Naive thymus-derived CD4-positive, alpha-beta T cell (primary cell): ENCODE measurements at regions not wholly inside any gene's neighbourhood (a gene's known extent, or its start where the extent isn't known, plus 50 kb on each side); places are given as distances from the start of the nearest gene placed in this dataset.

Experiments
- ATAC-seq: fragments of 150-1000 bp; cut with Tn5 transposase; 2 replicates; pipeline ENCODE4 v1.10.0; 2021; ENCODE audit warnings: mild to moderate bottlenecking, moderate library complexity
- CTCF ChIA-PET: fragments of 350-600 bp; sonication (Branson Sonifier 250); formaldehyde crosslinking; loops from one replicate; lab custom pipeline; 2021; ENCODE audit warnings: antibody characterized with exemption; lab: Charles Lee
- POLR2A ChIA-PET: fragments of 350-600 bp; sonication (Branson Sonifier 250); formaldehyde crosslinking; loops from one replicate; lab custom pipeline; 2021; ENCODE audit warnings: antibody characterized with exemption, inconsistent platforms; lab: Charles Lee
- DNase-seq, 9 donors: peaks; one replicate each; pipeline versions ENCODE4 v3.0.0 to v3.0.0-alpha.2; 2020 to 2022; ENCODE audit warnings: mixed read lengths in 1 of 9
- H3K27ac ChIP-seq: one replicate; pipeline ENCODE4 v1.7.0; 2013; ENCODE audit warnings: mild to moderate bottlenecking, low read depth, low read length, moderate library complexity
- H3K27me3 ChIP-seq, 2 donors: one replicate each; pipeline ENCODE4 v1.7.0; 2013; ENCODE audit warnings: low read length in 2 of 2, mild to moderate bottlenecking in 2 of 2, moderate library complexity in 2 of 2; ENCODE audit not compliant: control insufficient read depth in 2 of 2, insufficient read depth in 2 of 2
- H3K36me3 ChIP-seq, 3 experiments: 1 replicate in 2 of 3; 2 replicates in 1 of 3; pipeline ENCODE4 v1.7.0; 2013; ENCODE audit warnings: low read length in 3 of 3, mild to moderate bottlenecking in 3 of 3, moderate library complexity in 1 of 3; ENCODE audit not compliant: insufficient read depth in 3 of 3, control insufficient read depth in 2 of 3
- H3K4me1 ChIP-seq, 2 donors: one replicate each; pipeline ENCODE4 v1.7.0; 2013; ENCODE audit warnings: low read length in 2 of 2, mild to moderate bottlenecking in 2 of 2, moderate library complexity in 1 of 2; ENCODE audit not compliant: control insufficient read depth in 2 of 2, insufficient read depth in 2 of 2
- H3K4me3 ChIP-seq: 2 replicates; pipeline ENCODE4 v1.7.0; 2013; ENCODE audit warnings: mild to moderate bottlenecking, low read length
- H3K9me3 ChIP-seq, 3 experiments: 1 replicate in 2 of 3; 2 replicates in 1 of 3; pipeline ENCODE4 v1.7.0; 2013; ENCODE audit warnings: low read length in 3 of 3; ENCODE audit not compliant: control insufficient read depth in 2 of 3
- H3K27ac Mint-ChIP-seq, 9 donors: one replicate each; pipeline ENCODE4 v1.8.0; 2020 to 2022; ENCODE audit warnings: mixed read lengths in 9 of 9, mild to moderate bottlenecking in 8 of 9, moderate library complexity in 5 of 9, inconsistent platforms in 2 of 9
- H3K27me3 Mint-ChIP-seq, 5 donors: one replicate each; pipeline ENCODE4 v1.8.0; 2021 to 2022; ENCODE audit warnings: mixed read lengths in 5 of 5, mild to moderate bottlenecking in 1 of 5
- H3K36me3 Mint-ChIP-seq, 5 donors: one replicate each; pipeline ENCODE4 v1.8.0; 2020 to 2022; ENCODE audit warnings: mixed read lengths in 5 of 5, mild to moderate bottlenecking in 3 of 5, inconsistent platforms in 1 of 5
- H3K4me1 Mint-ChIP-seq, 7 donors: one replicate each; pipeline ENCODE4 v1.8.0; 2020 to 2022; ENCODE audit warnings: mixed read lengths in 7 of 7, mild to moderate bottlenecking in 3 of 7, inconsistent platforms in 1 of 7
- H3K4me3 Mint-ChIP-seq, 10 donors: one replicate each; pipeline ENCODE4 v1.8.0; 2020 to 2022; ENCODE audit warnings: mild to moderate bottlenecking in 10 of 10, mixed read lengths in 10 of 10, moderate library complexity in 6 of 10, inconsistent platforms in 2 of 10
- H3K9me3 Mint-ChIP-seq, 11 donors: one replicate each; pipeline ENCODE4 v1.8.0; 2020 to 2022; ENCODE audit warnings: mixed read lengths in 11 of 11, mild to moderate bottlenecking in 4 of 11, inconsistent platforms in 1 of 11, moderate library complexity in 1 of 11
- intact Hi-C, 2 donors: fragments of 100-400 bp; cut with micrococcal nuclease; formaldehyde crosslinking; loops; one replicate each; pipeline ENCODE4 v1.15.1; 2023

GRCh38 chr4:117664706-117665444, 369.4 kb upstream of the NDST3 start:
- ChIA-PET CTCF (no interaction called here), POLR2A (no interaction called here)
- intact Hi-C loops = no loop called here
- Mint-ChIP-seq H3K9me3 (peaks cover 0 to 5% (median 0%) of the 10 kb centered on the region in 11 donors), H3K27ac (no peak overlapping the region), H3K36me3 (no peaks in the 10 kb centered on the region), H3K27me3 (no peaks in the 10 kb centered on the region), H3K4me1 (no peaks in the 10 kb centered on the region), H3K4me3 (no peak overlapping the region)
- Histone ChIP-seq H3K4me3 (no peak overlapping the region), H3K27ac (no peak overlapping the region), H3K4me1 (no peaks in the 10 kb centered on the region), H3K27me3 (no peaks in the 10 kb centered on the region), H3K36me3 (no peaks in the 10 kb centered on the region), H3K9me3 (no peaks in the 10 kb centered on the region)
- ATAC-seq (no peak), DNase-seq (no peak)

- Histone ChIP-seq H3K27me3 (no peaks in the 10 kb centered on the region), H3K36me3 (peaks cover 0 to 3% (median 0%) of the 10 kb centered on the region in 3 experiments), H3K27ac (no peak overlapping the region), H3K4me1 (no peaks in the 10 kb centered on the region), H3K4me3 (no peak overlapping the region), H3K9me3 (no peaks in the 10 kb centered on the region)
- Mint-ChIP-seq H3K4me3 (no peak overlapping the region), H3K36me3 (no peaks in the 10 kb centered on the region), H3K27ac (no peak overlapping the region), H3K4me1 (no peaks in the 10 kb centered on the region), H3K27me3 (no peaks in the 10 kb centered on the region), H3K9me3 (peaks cover 0 to 23% (median 7%) of the 10 kb centered on the region in 11 donors)
- intact Hi-C loops = no loop called here
- ChIA-PET POLR2A (no interaction called here), CTCF (no interaction called here)
- no peak for DNase-seq
- ATAC-seq = no peak
Observed at GRCh38 chr4:117676153-117676552, 358.1 kb upstream of the NDST3 start.

GRCh38 chr4:117678861-117679260, 355.4 kb upstream of the NDST3 start:
- no peaks in the 10 kb centered on the region for H3K4me1 Mint-ChIP-seq
- no peaks in the 10 kb centered on the region for H3K27me3 ChIP-seq
- CTCF ChIA-PET = no interaction called here
- intact Hi-C loops = no loop called here
- no peak for DNase-seq
- no peaks in the 10 kb centered on the region for H3K4me1 ChIP-seq
- peaks cover 0 to 22% (median 7%) of the 10 kb centered on the region in 11 donors for H3K9me3 Mint-ChIP-seq
- peaks cover 0 to 3% (median 0%) of the 10 kb centered on the region in 3 experiments for H3K36me3 ChIP-seq
- H3K36me3 Mint-ChIP-seq = no peaks in the 10 kb centered on the region
- no peak overlapping the region for H3K27ac ChIP-seq
- no peaks in the 10 kb centered on the region for H3K27me3 Mint-ChIP-seq
- no peak for ATAC-seq
- no peak overlapping the region for H3K4me3 Mint-ChIP-seq
- POLR2A ChIA-PET = no interaction called here
- H3K27ac Mint-ChIP-seq = no peak overlapping the region
- H3K4me3 ChIP-seq = no peak overlapping the region
- no peaks in the 10 kb centered on the region for H3K9me3 ChIP-seq

- Mint-ChIP-seq H3K4me3 (no peak overlapping the region), H3K9me3 (peaks cover 0 to 18% (median 8%) of the 10 kb centered on the region in 11 donors), H3K27me3 (no peaks in the 10 kb centered on the region), H3K36me3 (no peaks in the 10 kb centered on the region), H3K4me1 (no peaks in the 10 kb centered on the region), H3K27ac (no peak overlapping the region)
- no peak for ATAC-seq
- Histone ChIP-seq H3K4me1 (no peaks in the 10 kb centered on the region), H3K4me3 (no peak overlapping the region), H3K9me3 (no peaks in the 10 kb centered on the region), H3K36me3 (no peaks in the 10 kb centered on the region), H3K27ac (no peak overlapping the region), H3K27me3 (no peaks in the 10 kb centered on the region)
- CTCF ChIA-PET = no interaction called here
- intact Hi-C loops = no loop called here
- POLR2A ChIA-PET = no interaction called here
- no peak for DNase-seq
Observed at GRCh38 chr4:117691572-117692351, 342.5 kb upstream of the NDST3 start.

- Mint-ChIP-seq H3K27me3 (no peaks in the 10 kb centered on the region), H3K27ac (no peak overlapping the region), H3K36me3 (no peaks in the 10 kb centered on the region), H3K4me3 (no peak overlapping the region), H3K4me1 (no peaks in the 10 kb centered on the region), H3K9me3 (peaks cover 0 to 18% (median 8%) of the 10 kb centered on the region in 11 donors)
- Histone ChIP-seq H3K4me3 (no peak overlapping the region), H3K4me1 (no peaks in the 10 kb centered on the region), H3K36me3 (no peaks in the 10 kb centered on the region), H3K9me3 (no peaks in the 10 kb centered on the region), H3K27ac (no peak overlapping the region), H3K27me3 (no peaks in the 10 kb centered on the region)
- ChIA-PET POLR2A (no interaction called here), CTCF (no interaction called here)
- no peak for ATAC-seq
- intact Hi-C loops = no loop called here
- no peak for DNase-seq
Observed at GRCh38 chr4:117692538-117692937, 341.7 kb upstream of the NDST3 start.

DNA sequence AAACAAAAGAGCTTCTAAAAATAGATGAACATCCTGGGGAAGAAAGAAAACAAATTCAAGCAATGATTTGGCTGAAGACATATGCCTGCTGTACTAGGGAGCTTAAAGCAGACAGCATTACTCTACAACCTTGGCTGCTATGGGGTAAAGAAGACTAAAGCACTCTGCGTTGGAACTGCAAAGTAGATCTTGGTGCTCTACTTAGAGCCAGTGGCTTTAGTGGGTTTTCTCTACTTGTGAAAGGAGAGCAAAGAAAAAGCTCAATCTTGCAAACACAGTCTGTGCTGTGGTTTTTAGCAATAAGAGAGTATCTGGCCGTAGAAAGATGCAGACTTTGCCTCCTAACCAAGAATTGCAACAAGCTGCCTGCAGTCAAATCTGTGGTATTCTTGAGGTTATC, 334.7 kb upstream of the NDST3 start:
- Histone ChIP-seq H3K36me3 (no peaks in the 10 kb centered on the region), H3K4me1 (no peaks in the 10 kb centered on the region), H3K9me3 (no peaks in the 10 kb centered on the region), H3K27me3 (no peaks in the 10 kb centered on the region), H3K4me3 (no peak overlapping the region), H3K27ac (no peak overlapping the region)
- Mint-ChIP-seq H3K36me3 (no peaks in the 10 kb centered on the region), H3K4me1 (no peaks in the 10 kb centered on the region), H3K27me3 (no peaks in the 10 kb centered on the region), H3K4me3 (no peak overlapping the region), H3K27ac (no peak overlapping the region), H3K9me3 (peaks cover 0 to 16% (median 0%) of the 10 kb centered on the region in 11 donors)
- ChIA-PET CTCF (no interaction called here), POLR2A (no interaction called here)
- DNase-seq (no peak), ATAC-seq (no peak)
- intact Hi-C loops = no loop called here
